SU-DHL-6 (cell line): ENCODE measurements at regions not wholly inside any gene's neighbourhood (a gene's known extent, or its start where the extent isn't known, plus 50 kb on each side); places are given as distances from the start of the nearest gene placed in this dataset.
"Not testable (repeated sequence)": the region's sequence is repeated elsewhere in the genome, so short reads cannot be mapped to it uniquely, and the experiment has no call there.

Source experiments
- H2AFZ ChIP-seq: fragments of 200-600 bp; sonication (generic); 2 replicates; pipeline ENCODE4 v1.6.1; 2014; ENCODE audit warnings: low read depth, mild to moderate bottlenecking, moderate library complexity, mixed read lengths, antibody characterized with exemption, low read length; ENCODE audit not compliant: severe bottlenecking
- H3F3A ChIP-seq: fragments of 200-600 bp; shearing (Covaris generic); 2 replicates; pipeline ENCODE4 v1.6.0; 2016; ENCODE audit warnings: antibody characterized with exemption, mild to moderate bottlenecking; ENCODE audit not compliant: insufficient read depth
- H3K27ac ChIP-seq: fragments of 200-600 bp; sonication (generic); 2 replicates; pipeline ENCODE4 v1.5.1; 2016; ENCODE audit warnings: low read depth, mild to moderate bottlenecking, low read length, moderate library complexity, mixed read lengths
- H3K27me3 ChIP-seq: fragments of 200-600 bp; sonication (generic), shearing (Covaris generic); 2 replicates; pipeline ENCODE4 v1.6.0; 2014; ENCODE audit warnings: mild to moderate bottlenecking, low read length
- H3K36me3 ChIP-seq: fragments of 200-600 bp; sonication (generic); 2 replicates; pipeline ENCODE4 v1.6.1; 2014; ENCODE audit warnings: mild to moderate bottlenecking, low read length, mixed read lengths
- H3K4me2 ChIP-seq: fragments of 300-600, 200-600 bp; shearing (Covaris generic), sonication (generic); 2 replicates; pipeline ENCODE4 v1.6.0; 2014; ENCODE audit warnings: low read length, low read depth, mild to moderate bottlenecking; ENCODE audit not compliant: poor library complexity, severe bottlenecking
- H3K4me3 ChIP-seq: fragments of 200-600 bp; sonication (generic); 2 replicates; pipeline ENCODE4 v1.5.1; 2014; ENCODE audit warnings: antibody characterized with exemption, low read length, mild to moderate bottlenecking, mixed read lengths; ENCODE audit not compliant: insufficient read depth, poor library complexity, severe bottlenecking
- H3K79me2 ChIP-seq: fragments of 200-600 bp; sonication (generic); 2 replicates; pipeline ENCODE4 v1.6.1; 2014; ENCODE audit warnings: mild to moderate bottlenecking, low read length, moderate library complexity; ENCODE audit not compliant: insufficient read depth
- H3K9ac ChIP-seq: fragments of 200-600 bp; sonication (generic); 2 replicates; pipeline ENCODE4 v1.7.0; 2014; ENCODE audit warnings: mild to moderate bottlenecking, low read length
- H3K9me2 ChIP-seq: fragments of 200-600 bp; sonication (generic); replicated peaks from 2 replicates; pipeline ENCODE4 v1.6.1; 2014; ENCODE audit warnings: low read length; ENCODE audit not compliant: insufficient read depth
- H3K9me3 ChIP-seq: fragments of 200-600 bp; sonication (generic); 2 replicates; pipeline ENCODE4 v1.6.1; 2014; ENCODE audit warnings: low read length, mixed read lengths; ENCODE audit not compliant: insufficient read depth
- H4K20me1 ChIP-seq: fragments of 200-600 bp; sonication (generic); 2 replicates; pipeline ENCODE4 v1.6.1; 2014; ENCODE audit warnings: low read depth, mild to moderate bottlenecking, antibody characterized with exemption, low read length, moderate library complexity, mixed read lengths
- EZH2phosphoT487 ChIP-seq: fragments of 200-600 bp; sonication (generic), shearing (Covaris generic); conservative IDR thresholded peaks from 2 replicates; pipeline ENCODE4 v1.6.1; 2018; ENCODE audit warnings: mild to moderate bottlenecking, antibody characterized with exemption, low read length, moderate library complexity, mixed read lengths
- TF ChIP-seq, protein P1 (sequence below): fragments of 200-600 bp; sonication (generic); IDR thresholded peaks from one replicate; pipeline ENCODE4 v1.5.1; 2017; ENCODE audit warnings: antibody characterized with exemption, mild to moderate bottlenecking, low read length, moderate library complexity; ENCODE audit not compliant: insufficient read depth, poor library complexity, severe bottlenecking

GRCh38 chr6:115753446-115753845 lies 307.2 kb downstream of the FRK start:
- no peaks in the 10 kb centered on the region for H3K36me3 ChIP-seq
- no peak overlapping the region for H3K4me3 ChIP-seq
- no peaks in the 10 kb centered on the region for H3K27me3 ChIP-seq
- H4K20me1 ChIP-seq: no peaks in the 10 kb centered on the region
- H3F3A ChIP-seq: no peaks in the 10 kb centered on the region
- H3K9me2 ChIP-seq: 0 out of 2 replicates have a peak, but pooled peaks cover 3% of the 10 kb centered on the region
- H3K4me2 ChIP-seq: no peak overlapping the region
- H3K79me2 ChIP-seq: no peaks in the 10 kb centered on the region
- H3K9ac ChIP-seq: no peak overlapping the region
- no peak overlapping the region for H2AFZ ChIP-seq
- H3K9me3 ChIP-seq: no peaks in the 10 kb centered on the region
- TF ChIP-seq, protein P1, sequence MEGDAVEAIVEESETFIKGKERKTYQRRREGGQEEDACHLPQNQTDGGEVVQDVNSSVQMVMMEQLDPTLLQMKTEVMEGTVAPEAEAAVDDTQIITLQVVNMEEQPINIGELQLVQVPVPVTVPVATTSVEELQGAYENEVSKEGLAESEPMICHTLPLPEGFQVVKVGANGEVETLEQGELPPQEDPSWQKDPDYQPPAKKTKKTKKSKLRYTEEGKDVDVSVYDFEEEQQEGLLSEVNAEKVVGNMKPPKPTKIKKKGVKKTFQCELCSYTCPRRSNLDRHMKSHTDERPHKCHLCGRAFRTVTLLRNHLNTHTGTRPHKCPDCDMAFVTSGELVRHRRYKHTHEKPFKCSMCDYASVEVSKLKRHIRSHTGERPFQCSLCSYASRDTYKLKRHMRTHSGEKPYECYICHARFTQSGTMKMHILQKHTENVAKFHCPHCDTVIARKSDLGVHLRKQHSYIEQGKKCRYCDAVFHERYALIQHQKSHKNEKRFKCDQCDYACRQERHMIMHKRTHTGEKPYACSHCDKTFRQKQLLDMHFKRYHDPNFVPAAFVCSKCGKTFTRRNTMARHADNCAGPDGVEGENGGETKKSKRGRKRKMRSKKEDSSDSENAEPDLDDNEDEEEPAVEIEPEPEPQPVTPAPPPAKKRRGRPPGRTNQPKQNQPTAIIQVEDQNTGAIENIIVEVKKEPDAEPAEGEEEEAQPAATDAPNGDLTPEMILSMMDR: no peak
- TF ChIP-seq EZH2phosphoT487: no peak
- no peak overlapping the region for H3K27ac ChIP-seq

DNA sequence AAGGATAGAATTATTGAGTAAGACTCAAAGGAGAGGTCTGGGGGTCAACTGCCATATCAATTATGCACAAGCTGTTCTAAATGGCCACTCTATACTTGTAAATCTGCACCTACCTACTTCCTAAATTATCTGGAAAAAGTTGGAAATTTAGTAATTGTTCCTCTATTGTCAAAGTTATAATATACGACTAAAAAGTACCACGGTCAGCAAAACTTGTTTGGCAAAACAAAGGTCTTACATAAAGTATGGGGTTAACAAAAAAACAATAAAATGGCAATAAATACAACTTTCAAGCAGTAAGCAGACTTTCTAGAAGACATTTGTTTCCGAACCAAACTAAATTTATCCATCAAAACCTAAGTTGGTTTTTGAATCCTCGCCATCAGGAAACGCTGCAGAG lies 309.7 kb downstream of the FRK start:
- Histone ChIP-seq H3K27ac (no peak overlapping the region), H3K9ac (no peak overlapping the region), H2AFZ (no peak overlapping the region), H3K79me2 (no peaks in the 10 kb centered on the region), H3F3A (no peaks in the 10 kb centered on the region), H3K27me3 (no peaks in the 10 kb centered on the region), H3K9me3 (no peaks in the 10 kb centered on the region), H3K9me2 (0 out of 2 replicates have a peak, but pooled peaks cover 3% of the 10 kb centered on the region), H4K20me1 (no peaks in the 10 kb centered on the region), H3K36me3 (no peaks in the 10 kb centered on the region), H3K4me3 (no peak overlapping the region), H3K4me2 (no peak overlapping the region)
- TF ChIP-seq EZH2phosphoT487: no peak
- TF ChIP-seq, protein P1: no peak

GRCh38 chr6:115750292-115750691 lies 310.4 kb downstream of the FRK start:
- H3K4me2 ChIP-seq: no peak overlapping the region
- H3K4me3 ChIP-seq: no peak overlapping the region
- H3K79me2 ChIP-seq: no peaks in the 10 kb centered on the region
- no peaks in the 10 kb centered on the region for H3K27me3 ChIP-seq
- no peak for TF ChIP-seq EZH2phosphoT487
- TF ChIP-seq, protein P1: no peak
- no peaks in the 10 kb centered on the region for H3F3A ChIP-seq
- no peak overlapping the region for H3K27ac ChIP-seq
- H3K9me3 ChIP-seq: no peaks in the 10 kb centered on the region
- no peaks in the 10 kb centered on the region for H3K36me3 ChIP-seq
- H4K20me1 ChIP-seq: no peaks in the 10 kb centered on the region
- no peak overlapping the region for H2AFZ ChIP-seq
- 0 out of 2 replicates have a peak, but pooled peaks cover 3% of the 10 kb centered on the region for H3K9me2 ChIP-seq
- no peak overlapping the region for H3K9ac ChIP-seq

DNA sequence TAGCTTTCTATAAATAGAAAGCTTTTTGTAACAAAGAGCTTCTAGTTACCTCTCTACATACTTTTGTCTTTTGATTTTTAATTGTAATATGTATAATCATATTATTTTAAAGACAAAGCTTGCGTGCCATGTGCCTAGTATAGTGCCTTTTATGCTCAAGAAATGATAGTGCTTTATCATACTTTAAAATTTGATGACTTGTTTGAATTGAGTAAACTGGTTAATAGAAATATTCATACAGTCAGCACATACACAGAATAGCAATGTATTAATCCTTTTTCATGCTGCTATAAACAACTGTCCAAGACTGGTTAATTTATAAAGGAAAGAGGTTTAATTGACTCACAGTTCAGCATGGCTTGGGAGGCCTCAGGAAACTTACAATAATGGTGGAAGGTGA lies 313.0 kb downstream of the FRK start:
- H3K9ac ChIP-seq: no peak overlapping the region
- no peaks in the 10 kb centered on the region for H3F3A ChIP-seq
- TF ChIP-seq, protein P1: no peak
- no peak for TF ChIP-seq EZH2phosphoT487
- H3K79me2 ChIP-seq: no peaks in the 10 kb centered on the region
- H3K36me3 ChIP-seq: no peaks in the 10 kb centered on the region
- H2AFZ ChIP-seq: no peak overlapping the region
- no peaks in the 10 kb centered on the region for H4K20me1 ChIP-seq
- no peaks in the 10 kb centered on the region for H3K27me3 ChIP-seq
- no peak overlapping the region for H3K4me2 ChIP-seq
- H3K9me2 ChIP-seq: no peaks in the 10 kb centered on the region
- H3K27ac ChIP-seq: no peak overlapping the region
- no peak overlapping the region for H3K4me3 ChIP-seq
- no peaks in the 10 kb centered on the region for H3K9me3 ChIP-seq

DNA sequence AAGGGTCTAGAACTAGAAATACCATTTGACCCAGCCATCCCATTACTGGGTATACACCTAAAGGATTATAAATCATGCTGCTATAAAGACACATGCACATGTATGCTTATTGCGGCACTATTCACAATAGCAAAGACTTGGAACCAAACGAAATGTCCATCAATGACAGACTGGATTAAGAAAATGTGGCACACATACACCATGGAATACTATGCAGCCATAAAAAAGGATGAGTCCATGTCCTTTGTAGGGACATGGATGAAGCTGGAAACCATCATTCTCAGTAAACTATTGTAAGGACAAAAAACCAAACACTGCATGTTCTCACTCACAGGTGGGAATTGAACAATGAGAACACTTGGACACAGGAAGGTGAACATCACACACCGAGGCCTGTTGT lies 314.1 kb downstream of the FRK start:
- not testable (repeated sequence) for H3K9me2 ChIP-seq, H4K20me1 ChIP-seq, H3K27ac ChIP-seq, H3K27me3 ChIP-seq, H2AFZ ChIP-seq, H3K4me3 ChIP-seq, H3K4me2 ChIP-seq, H3K79me2 ChIP-seq, H3K9me3 ChIP-seq, H3K9ac ChIP-seq, H3F3A ChIP-seq, H3K36me3 ChIP-seq
